ENCODE measurements at regions not wholly inside any gene's neighbourhood (a gene's known extent, or its start where the extent isn't known, plus 50 kb on each side); places are given as distances from the start of the nearest gene placed in this dataset.
A peak's percentile ranks its signal among the peaks of the same experiment; 100 is the strongest.
"Not testable (repeated sequence)": the region's sequence is repeated elsewhere in the genome, so short reads cannot be mapped to it uniquely, and the experiment has no call there.

GRCh38 chr10:27319752-27320431 lies 79.3 kb upstream of the ACBD5 start:
- no peaks in the 10 kb centered on the region for H3K36me3 ChIP-seq
- intact Hi-C loops (cut with DNase I), result loop anchor here (5.0 kb wide), 1 partner anchor 748 kb away; no protein-coding TSS in a partner anchor
- no peak for TF ChIP-seq CTCF (IDR thresholded peaks at IDR 0.05)
- peaks cover 18% of the 10 kb centered on the region for H3K27me3 ChIP-seq (ENCODE audit: low read depth)
- ATAC-seq, result peak; percentile 86 to 95
- peak overlapping the region; percentile 60 for H3K27ac ChIP-seq
- DNase-seq, result peak; percentile 83
- H3K4me1 ChIP-seq, result peaks cover 8% of the 10 kb centered on the region
- peak overlapping the region; percentile 48 for H3K4me3 ChIP-seq
- no peaks in the 10 kb centered on the region for H3K9me3 ChIP-seq

DNA sequence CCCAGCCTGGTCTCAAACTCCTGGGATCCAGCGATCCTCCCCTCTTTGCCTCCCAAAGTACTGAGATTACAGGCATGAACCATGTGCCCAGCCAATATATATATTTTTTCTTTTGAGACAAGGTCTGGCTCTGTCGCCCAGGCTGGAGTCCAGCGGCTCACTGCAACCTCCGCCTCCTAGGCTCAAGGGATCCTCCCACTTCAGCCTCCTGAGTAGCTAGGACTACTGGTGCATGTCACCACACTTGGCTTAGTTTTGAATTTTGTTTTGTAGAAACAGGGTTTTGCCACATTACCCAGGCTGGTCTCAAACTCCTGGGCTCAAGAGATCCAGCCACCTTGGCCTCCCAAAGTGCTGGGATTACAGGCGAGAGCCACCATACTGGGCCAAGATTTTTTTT lies 78.5 kb upstream of the ACBD5 start:
- intact Hi-C loops (cut with DNase I), result loop anchor here (5.0 kb wide), 1 partner anchor 747 kb away; no protein-coding TSS in a partner anchor
- not testable (repeated sequence) for H3K36me3 ChIP-seq, ATAC-seq, H3K4me1 ChIP-seq, H3K9me3 ChIP-seq, DNase-seq, H3K4me3 ChIP-seq
- Histone ChIP-seq H3K27me3 (ENCODE audit: low read depth) (peaks cover 18% of the 10 kb centered on the region), H3K27ac (peak overlapping the region; percentile 60)

- intact Hi-C loops (cut with DNase I), result loop anchor here (5.0 kb wide), 1 partner anchor 743 kb away; no protein-coding TSS in a partner anchor
- not testable (repeated sequence) for DNase-seq, ATAC-seq
Measured at GRCh38 chr10:27315082-27315481, 74.5 kb upstream of the ACBD5 start.

GRCh38 chr10:27313586-27313985 lies 73.0 kb upstream of the ACBD5 start:
- H3K4me3 ChIP-seq; H3K27me3 ChIP-seq (ENCODE audit: low read depth); H3K36me3 ChIP-seq; H3K9me3 ChIP-seq; H3K27ac ChIP-seq; DNase-seq; ATAC-seq; intact Hi-C loops (cut with DNase I); H3K4me1 ChIP-seq: not testable (repeated sequence)

More at GRCh38 chr10:27315082-27315481, 74.5 kb upstream of the ACBD5 start:
- H3K4me3 ChIP-seq, H3K27ac ChIP-seq, H3K9me3 ChIP-seq, H3K4me1 ChIP-seq, H3K36me3 ChIP-seq: not testable (repeated sequence)
- peaks cover 18% of the 10 kb centered on the region for H3K27me3 ChIP-seq (ENCODE audit: low read depth)

GRCh38 chr10:27312854-27313253 lies 72.3 kb upstream of the ACBD5 start:
- no peak for DNase-seq
- TF ChIP-seq CTCF (IDR thresholded peaks at IDR 0.05), result no peak
- ATAC-seq, result no peak
- no peaks in the 10 kb centered on the region for H3K4me1 ChIP-seq
- H3K27ac ChIP-seq, result no peak overlapping the region
- intact Hi-C loops (cut with DNase I), result no loop called here
- no peaks in the 10 kb centered on the region for H3K9me3 ChIP-seq
- no peak overlapping the region for H3K4me3 ChIP-seq
- H3K36me3 ChIP-seq, result no peaks in the 10 kb centered on the region
- no peaks in the 10 kb centered on the region for H3K27me3 ChIP-seq (ENCODE audit: low read depth)

DNA sequence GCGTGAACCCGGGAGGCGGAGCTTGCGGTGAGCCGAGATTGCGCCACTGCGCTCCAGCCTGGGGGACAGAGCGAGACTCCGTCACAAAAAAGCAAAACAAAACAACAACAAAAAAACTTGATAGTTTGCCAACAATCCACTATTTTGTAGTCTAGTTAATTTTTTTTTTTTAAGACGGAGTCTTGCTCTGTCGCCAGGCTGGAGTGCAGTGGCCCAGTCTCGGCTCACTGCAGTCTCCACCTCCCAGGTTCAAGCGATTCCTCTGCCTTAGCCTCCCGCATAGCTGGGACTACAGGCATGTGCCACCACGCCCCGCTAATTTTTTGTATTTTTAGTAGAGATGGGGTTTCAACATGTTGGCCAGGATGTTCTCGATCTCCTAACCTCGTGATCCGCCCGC lies 71.2 kb upstream of the ACBD5 start:
- H3K27me3 ChIP-seq (ENCODE audit: low read depth); intact Hi-C loops (cut with DNase I); H3K36me3 ChIP-seq; H3K4me3 ChIP-seq; H3K27ac ChIP-seq; ATAC-seq; DNase-seq; H3K9me3 ChIP-seq; H3K4me1 ChIP-seq: not testable (repeated sequence)

- H3K9me3 ChIP-seq, result not testable (repeated sequence)
- ATAC-seq (peak; percentile 57 to 76), DNase-seq (peak; percentile 66)
Measured at GRCh38 chr10:27298522-27298850, 57.9 kb upstream of the ACBD5 start.

DNA sequence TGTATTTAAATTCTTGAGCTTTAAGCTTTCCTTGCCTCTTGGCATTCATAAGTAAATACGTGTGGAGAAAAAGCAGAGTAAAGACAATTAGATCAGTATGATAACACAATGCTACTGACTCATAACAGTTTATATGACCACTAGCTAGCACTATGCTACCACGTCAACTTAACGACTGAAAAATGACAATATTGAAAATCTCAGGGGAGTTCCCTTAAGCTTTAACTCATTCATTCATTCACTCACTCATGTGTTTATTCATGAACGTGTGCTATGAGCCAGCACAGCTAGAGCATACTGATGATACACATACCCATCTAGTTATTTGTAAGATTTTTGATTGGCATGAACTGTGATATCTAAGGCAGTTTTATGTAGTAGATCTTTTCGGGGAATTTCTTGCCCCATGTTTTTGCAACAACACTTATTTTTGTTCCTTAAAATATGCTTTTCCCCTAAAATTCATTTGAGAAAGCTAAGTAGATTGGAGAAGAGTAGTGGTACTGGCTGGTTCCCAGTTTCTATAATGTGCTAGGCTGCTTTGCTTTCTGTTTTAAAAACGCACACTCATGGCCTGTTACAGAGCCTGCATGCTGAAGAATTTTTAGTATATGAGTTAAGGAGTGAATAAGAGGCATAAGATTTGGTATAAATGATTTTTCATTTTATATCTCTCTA lies 57.4 kb upstream of the ACBD5 start:
- intact Hi-C loops (cut with DNase I), result no loop called here
- TF ChIP-seq CTCF (IDR thresholded peaks at IDR 0.05), result no peak
- Histone ChIP-seq H3K27ac (peak overlapping the region; percentile 31), H3K27me3 (ENCODE audit: low read depth) (no peaks in the 10 kb centered on the region), H3K4me1 (no peaks in the 10 kb centered on the region), H3K4me3 (no peak overlapping the region), H3K36me3 (no peaks in the 10 kb centered on the region), H3K9me3 (no peaks in the 10 kb centered on the region)
- no peak for DNase-seq
- peak; percentile 31 to 54 for ATAC-seq

More at GRCh38 chr10:27298522-27298850, 57.9 kb upstream of the ACBD5 start:
- intact Hi-C loops (cut with DNase I); H3K27me3 ChIP-seq (ENCODE audit: low read depth); H3K4me3 ChIP-seq; H3K4me1 ChIP-seq; H3K36me3 ChIP-seq: not testable (repeated sequence)
- peak overlapping the region; percentile 31 for H3K27ac ChIP-seq

GRCh38 chr10:27296285-27296684 lies 55.7 kb upstream of the ACBD5 start:
- ATAC-seq; H3K4me3 ChIP-seq; H3K4me1 ChIP-seq; DNase-seq; H3K9me3 ChIP-seq; H3K27me3 ChIP-seq (ENCODE audit: low read depth); intact Hi-C loops (cut with DNase I); H3K27ac ChIP-seq; H3K36me3 ChIP-seq: not testable (repeated sequence)

- H3K27ac ChIP-seq; H3K9me3 ChIP-seq; H3K4me3 ChIP-seq; H3K36me3 ChIP-seq; intact Hi-C loops (cut with DNase I); H3K4me1 ChIP-seq; ATAC-seq; H3K27me3 ChIP-seq (ENCODE audit: low read depth); DNase-seq: not testable (repeated sequence)
Measured at GRCh38 chr10:27291253-27291895, 50.8 kb upstream of the ACBD5 start.
